Panc1 (cell line): ENCODE measurements at regions not wholly inside any gene's neighbourhood (a gene's known extent, or its start where the extent isn't known, plus 50 kb on each side); places are given as distances from the start of the nearest gene placed in this dataset.

Experiments used
- ATAC-seq: fragments of 200-7000 bp; cut with Tn5 transposase; 2 replicates; pipeline ENCODE4 v1.9.1; 2020; ENCODE audit warnings: mild to moderate bottlenecking, moderate library complexity
- BruUV-seq: library from RNA; stranded (reverse); fragments of 400-500 nt; replicated peaks from 2 replicates; lab custom pipeline; 2021; lab: Mats Ljungman, UMichigan
- CTCF ChIA-PET: fragments of 300-600 bp; sonication (Branson Sonifier 250); formaldehyde crosslinking; loops from one replicate; lab custom pipeline; 2022; ENCODE audit warnings: antibody characterized with exemption; lab: Charles Lee
- POLR2A ChIA-PET: fragments of 300-600 bp; sonication (Branson Sonifier 250); formaldehyde crosslinking; loops from one replicate; lab custom pipeline; 2022; ENCODE audit warnings: antibody characterized with exemption; lab: Charles Lee
- DNase-seq: peaks from one replicate; pipeline ENCODE4 v3.0.0-alpha.2; 2010; ENCODE audit warnings: low read depth, low spot score
- H3K27ac ChIP-seq: 2 replicates; pipeline ENCODE4 v1.5.1; 2011; ENCODE audit warnings: mild to moderate bottlenecking, low read length, inconsistent platforms
- H3K27me3 ChIP-seq: fragments of 200-500 bp; sonication (Bioruptor generic); 2 replicates; pipeline ENCODE4 v1.6.0; 2014; ENCODE audit warnings: low read length, inconsistent platforms; ENCODE audit not compliant: control insufficient read depth, insufficient read depth
- H3K36me3 ChIP-seq: fragments of 200-500 bp; sonication (Bioruptor generic); 2 replicates; pipeline ENCODE4 v1.5.1; 2014; ENCODE audit warnings: inconsistent platforms, mild to moderate bottlenecking, low read length, moderate library complexity; ENCODE audit not compliant: control insufficient read depth, insufficient read depth
- H3K4me1 ChIP-seq: 2 replicates; pipeline ENCODE4 v1.5.1; 2011; ENCODE audit warnings: inconsistent platforms, mild to moderate bottlenecking, low read length, moderate library complexity; ENCODE audit not compliant: control insufficient read depth, insufficient read depth
- H3K4me3 ChIP-seq, 2 experiments: 2 replicates each; pipeline ENCODE4 v1.5.1; 2011 to 2012; ENCODE audit warnings: low read depth in 2 of 2, low read length in 2 of 2, mild to moderate bottlenecking in 2 of 2, inconsistent platforms in 1 of 2, moderate library complexity in 1 of 2
- H3K9me3 ChIP-seq: fragments of 200-500 bp; sonication (Bioruptor generic); 2 replicates; pipeline ENCODE4 v1.5.1; 2014; ENCODE audit warnings: low read depth, mild to moderate bottlenecking, inconsistent platforms, low read length, moderate library complexity; ENCODE audit not compliant: control insufficient read depth, insufficient read depth
- POLR2AphosphoS5 ChIP-seq: IDR thresholded peaks from 2 replicates; pipeline ENCODE4 v1.6.1; 2012; ENCODE audit warnings: mild to moderate bottlenecking, low read depth, low read length, moderate library complexity
- SIN3A ChIP-seq: IDR thresholded peaks from 2 replicates; pipeline ENCODE4 v1.6.1; 2012; ENCODE audit warnings: low read depth, mild to moderate bottlenecking, low read length, moderate library complexity, borderline replicate concordance; ENCODE audit not compliant: insufficient read depth
- TCF7L2 ChIP-seq: IDR thresholded peaks from 2 replicates; pipeline ENCODE4 v1.6.1; 2011; ENCODE audit warnings: mild to moderate bottlenecking, low read depth, low read length, inconsistent platforms
- in situ Hi-C: cut with HindIII; loops from 2 replicates; pipeline ENCODE4 v1.10.0; 2016; ENCODE audit warnings: low sequenced_read_pairs, low pct_unique_long_range_greater_than_20kb
- intact Hi-C: fragments of 100-400 bp; cut with micrococcal nuclease; formaldehyde crosslinking; loops from one replicate; pipeline ENCODE4 v1.10.0; 2022; ENCODE audit not compliant: unreplicated experiment
- TF ChIP-seq, protein P1 (sequence below): fragments of 450-650 bp; IDR thresholded peaks from 2 replicates; pipeline ENCODE4 v1.5.1; 2017; ENCODE audit warnings: mild to moderate bottlenecking
- TF ChIP-seq, protein P2 (sequence below), 2 experiments: IDR thresholded peaks; 2 replicates each; pipeline ENCODE4 v1.6.1; 2011 to 2012; ENCODE audit warnings: low read depth in 2 of 2, control low read depth in 1 of 2, low read length in 1 of 2, mild to moderate bottlenecking in 1 of 2, moderate library complexity in 1 of 2; ENCODE audit not compliant: insufficient read depth in 1 of 2

DNA sequence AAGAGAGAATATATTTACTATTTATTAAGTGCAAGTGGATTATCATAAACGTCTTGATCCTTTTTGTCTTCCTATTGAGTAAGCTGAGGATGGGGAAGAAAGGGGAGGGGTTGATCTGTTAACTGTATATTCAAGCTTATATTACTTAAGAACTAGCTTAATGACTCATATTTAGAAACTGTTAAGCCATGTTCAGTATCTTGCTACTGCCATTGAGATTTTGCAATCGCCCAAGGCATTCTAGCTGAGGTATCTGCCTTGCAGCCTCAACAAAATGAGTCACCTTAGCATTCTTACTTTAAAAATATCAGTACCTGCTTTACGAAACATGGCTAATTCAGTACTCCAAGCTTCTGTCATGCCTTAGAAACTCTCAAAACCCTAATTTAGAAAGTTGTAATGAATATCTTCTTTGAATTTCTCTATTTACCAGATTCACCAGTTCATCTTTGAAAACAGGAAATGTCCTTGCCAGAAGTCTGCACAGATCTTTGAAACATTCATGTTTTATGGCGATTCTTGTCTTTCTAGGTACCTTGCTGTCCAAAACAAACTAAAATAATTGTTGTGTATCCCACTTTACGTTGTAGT, 76.1 kb downstream of the ALG10B start:
- in situ Hi-C loops = no loop called here

DNA sequence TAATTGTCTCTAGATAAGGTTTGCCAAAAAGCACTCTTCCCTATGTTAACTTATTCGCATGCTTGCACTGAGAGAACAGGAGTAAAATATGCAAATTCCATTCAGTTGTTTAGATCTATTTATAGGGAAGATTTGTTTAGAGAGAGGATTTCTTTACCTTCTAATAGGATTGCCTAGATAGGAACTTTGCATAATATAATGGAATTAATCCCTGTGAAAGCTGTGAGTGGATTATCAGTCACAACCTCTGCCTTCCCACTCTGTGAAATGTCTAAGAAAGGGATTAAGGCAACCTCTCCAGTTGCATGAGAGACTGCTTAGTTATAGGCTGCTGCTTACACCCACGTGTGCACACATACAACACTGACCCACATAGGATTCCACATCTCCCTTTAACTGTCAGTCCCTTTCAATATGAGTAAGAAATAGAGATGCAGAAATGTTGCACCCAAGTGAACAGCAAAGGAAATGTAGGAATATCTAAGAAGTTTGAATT, 83.2 kb downstream of the ALG10B start:
- H3K4me3 ChIP-seq = no peak overlapping the region
- no peak overlapping the region for H3K27ac ChIP-seq
- DNase-seq (no peak), ATAC-seq (no peak)
- H3K36me3 ChIP-seq = no peaks in the 10 kb centered on the region
- CTCF ChIA-PET = no interaction called here
- no peaks in the 10 kb centered on the region for H3K9me3 ChIP-seq
- no TSS peak for BruUV-seq
- TF ChIP-seq TCF7L2 (no peak), POLR2AphosphoS5 (no peak), SIN3A (no peak)
- TF ChIP-seq, protein P1, sequence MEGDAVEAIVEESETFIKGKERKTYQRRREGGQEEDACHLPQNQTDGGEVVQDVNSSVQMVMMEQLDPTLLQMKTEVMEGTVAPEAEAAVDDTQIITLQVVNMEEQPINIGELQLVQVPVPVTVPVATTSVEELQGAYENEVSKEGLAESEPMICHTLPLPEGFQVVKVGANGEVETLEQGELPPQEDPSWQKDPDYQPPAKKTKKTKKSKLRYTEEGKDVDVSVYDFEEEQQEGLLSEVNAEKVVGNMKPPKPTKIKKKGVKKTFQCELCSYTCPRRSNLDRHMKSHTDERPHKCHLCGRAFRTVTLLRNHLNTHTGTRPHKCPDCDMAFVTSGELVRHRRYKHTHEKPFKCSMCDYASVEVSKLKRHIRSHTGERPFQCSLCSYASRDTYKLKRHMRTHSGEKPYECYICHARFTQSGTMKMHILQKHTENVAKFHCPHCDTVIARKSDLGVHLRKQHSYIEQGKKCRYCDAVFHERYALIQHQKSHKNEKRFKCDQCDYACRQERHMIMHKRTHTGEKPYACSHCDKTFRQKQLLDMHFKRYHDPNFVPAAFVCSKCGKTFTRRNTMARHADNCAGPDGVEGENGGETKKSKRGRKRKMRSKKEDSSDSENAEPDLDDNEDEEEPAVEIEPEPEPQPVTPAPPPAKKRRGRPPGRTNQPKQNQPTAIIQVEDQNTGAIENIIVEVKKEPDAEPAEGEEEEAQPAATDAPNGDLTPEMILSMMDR = no peak
- TF ChIP-seq, protein P2, sequence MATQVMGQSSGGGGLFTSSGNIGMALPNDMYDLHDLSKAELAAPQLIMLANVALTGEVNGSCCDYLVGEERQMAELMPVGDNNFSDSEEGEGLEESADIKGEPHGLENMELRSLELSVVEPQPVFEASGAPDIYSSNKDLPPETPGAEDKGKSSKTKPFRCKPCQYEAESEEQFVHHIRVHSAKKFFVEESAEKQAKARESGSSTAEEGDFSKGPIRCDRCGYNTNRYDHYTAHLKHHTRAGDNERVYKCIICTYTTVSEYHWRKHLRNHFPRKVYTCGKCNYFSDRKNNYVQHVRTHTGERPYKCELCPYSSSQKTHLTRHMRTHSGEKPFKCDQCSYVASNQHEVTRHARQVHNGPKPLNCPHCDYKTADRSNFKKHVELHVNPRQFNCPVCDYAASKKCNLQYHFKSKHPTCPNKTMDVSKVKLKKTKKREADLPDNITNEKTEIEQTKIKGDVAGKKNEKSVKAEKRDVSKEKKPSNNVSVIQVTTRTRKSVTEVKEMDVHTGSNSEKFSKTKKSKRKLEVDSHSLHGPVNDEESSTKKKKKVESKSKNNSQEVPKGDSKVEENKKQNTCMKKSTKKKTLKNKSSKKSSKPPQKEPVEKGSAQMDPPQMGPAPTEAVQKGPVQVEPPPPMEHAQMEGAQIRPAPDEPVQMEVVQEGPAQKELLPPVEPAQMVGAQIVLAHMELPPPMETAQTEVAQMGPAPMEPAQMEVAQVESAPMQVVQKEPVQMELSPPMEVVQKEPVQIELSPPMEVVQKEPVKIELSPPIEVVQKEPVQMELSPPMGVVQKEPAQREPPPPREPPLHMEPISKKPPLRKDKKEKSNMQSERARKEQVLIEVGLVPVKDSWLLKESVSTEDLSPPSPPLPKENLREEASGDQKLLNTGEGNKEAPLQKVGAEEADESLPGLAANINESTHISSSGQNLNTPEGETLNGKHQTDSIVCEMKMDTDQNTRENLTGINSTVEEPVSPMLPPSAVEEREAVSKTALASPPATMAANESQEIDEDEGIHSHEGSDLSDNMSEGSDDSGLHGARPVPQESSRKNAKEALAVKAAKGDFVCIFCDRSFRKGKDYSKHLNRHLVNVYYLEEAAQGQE (IDR thresholded peaks at IDR 0.05; ENCODE audit: insufficient read depth in 1 of 2, low read depth in 2 of 2, low read length in 1 of 2) = no peak
- H3K27me3 ChIP-seq = no peaks in the 10 kb centered on the region
- intact Hi-C loops (no loop called here), in situ Hi-C loops (no loop called here)
- POLR2A ChIA-PET = no interaction called here
- no peaks in the 10 kb centered on the region for H3K4me1 ChIP-seq

More for the DNA sequence above, 76.1 kb downstream of the ALG10B start:
- H3K27ac ChIP-seq = no peak overlapping the region
- no peaks in the 10 kb centered on the region for H3K4me1 ChIP-seq
- no peaks in the 10 kb centered on the region for H3K27me3 ChIP-seq
- intact Hi-C loops = no loop called here
- POLR2A ChIA-PET = no interaction called here
- BruUV-seq = no TSS peak
- ATAC-seq (no peak), DNase-seq (no peak)
- H3K9me3 ChIP-seq = no peaks in the 10 kb centered on the region
- no peaks in the 10 kb centered on the region for H3K36me3 ChIP-seq
- CTCF ChIA-PET = no interaction called here
- no peak overlapping the region for H3K4me3 ChIP-seq
- no peak for TF ChIP-seq SIN3A
- TF ChIP-seq, protein P2 (IDR thresholded peaks at IDR 0.05; ENCODE audit: insufficient read depth in 1 of 2, low read depth in 2 of 2, low read length in 1 of 2) = no peak
- TF ChIP-seq TCF7L2 = no peak
- TF ChIP-seq, protein P1 = no peak
- no peak for TF ChIP-seq POLR2AphosphoS5
